SKM-1 treated with dmso at 0.1 percent for 144 hours (cell line): ENCODE measurements at regions not wholly inside any gene's neighbourhood (a gene's known extent, or its start where the extent isn't known, plus 50 kb on each side); places are given as distances from the start of the nearest gene placed in this dataset.

Experiments used
- DNase-seq: peaks from one replicate; lab custom pipeline; 2025; ENCODE audit not compliant: unreplicated experiment; lab: John Stamatoyannopoulos, UW

- DNase-seq = no peak
These were observed 55.0 kb downstream of the TMEM30B start for GRCh38 chr14:61226015-61226654.

GRCh38 chr14:61225344-61225743 is 55.8 kb downstream of the TMEM30B start:
- no peak for DNase-seq

GRCh38 chr14:61223552-61223951 is 57.6 kb downstream of the TMEM30B start:
- no peak for DNase-seq

DNA sequence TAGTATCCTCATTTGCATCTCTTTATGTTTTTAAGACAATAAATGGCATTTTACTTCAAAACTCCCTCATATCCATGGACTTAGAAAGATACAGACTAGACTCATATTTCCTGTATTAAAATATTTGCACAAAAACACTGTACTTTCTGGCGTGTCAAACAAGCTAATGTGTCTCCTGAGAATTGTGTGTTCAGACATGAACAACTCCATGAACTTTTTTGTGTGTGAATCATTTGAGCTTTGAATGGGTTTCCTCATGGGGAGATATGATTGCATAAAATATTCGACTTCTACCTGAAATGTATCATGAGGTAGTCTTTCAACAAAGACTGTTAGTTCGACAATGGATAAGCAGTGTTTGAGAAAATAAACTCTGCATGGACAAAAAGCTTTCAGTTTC is 58.8 kb downstream of the TMEM30B start:
- DNase-seq = no peak

DNA sequence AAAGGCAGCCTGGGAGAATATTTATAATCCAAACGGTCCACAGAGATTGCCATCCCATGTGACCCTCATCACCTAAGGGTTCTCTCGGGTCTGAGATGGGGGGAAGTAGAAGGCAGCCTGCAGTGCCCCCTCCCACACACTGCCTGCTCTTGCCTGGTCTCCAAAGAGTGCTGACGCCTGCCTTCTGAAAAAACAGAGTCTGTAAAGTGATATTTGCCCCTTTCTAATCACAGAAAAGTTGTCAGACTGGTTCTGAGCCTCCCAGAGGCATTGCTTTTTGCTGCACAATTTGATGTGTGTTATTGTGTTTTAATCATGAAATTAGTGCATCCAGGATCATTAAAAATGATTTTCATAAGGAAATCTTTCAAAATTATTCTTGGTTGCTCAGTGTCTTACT is 59.2 kb downstream of the TMEM30B start:
- DNase-seq = no peak

GRCh38 chr14:61219673-61220072 is 61.5 kb downstream of the TMEM30B start:
- DNase-seq = no peak

DNA sequence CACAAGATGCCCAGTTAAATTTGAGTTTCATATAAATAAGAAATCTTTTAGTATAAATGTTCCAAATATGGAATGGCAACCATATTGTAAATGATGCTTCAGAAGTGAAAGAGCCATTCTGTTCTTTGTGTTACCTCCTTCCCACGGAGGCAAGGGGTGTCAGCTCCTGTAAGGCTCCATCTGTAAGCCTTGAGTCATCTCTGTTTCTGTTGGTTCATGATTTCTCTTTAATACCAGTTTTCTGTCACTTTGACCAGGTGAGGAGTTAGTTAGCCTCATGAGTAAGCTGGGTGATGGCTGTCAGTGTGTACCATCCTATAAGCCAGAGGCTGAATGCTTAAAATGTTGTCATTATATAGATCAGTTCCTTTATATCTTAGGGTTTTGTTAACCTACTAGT is 61.9 kb downstream of the TMEM30B start:
- no peak for DNase-seq

GRCh38 chr14:61218767-61219166 is 62.4 kb downstream of the TMEM30B start:
- no peak for DNase-seq

GRCh38 chr14:61218157-61218556 is 63.0 kb downstream of the TMEM30B start:
- no peak for DNase-seq

GRCh38 chr14:61217516-61217915 is 63.6 kb downstream of the TMEM30B start:
- no peak for DNase-seq

DNA sequence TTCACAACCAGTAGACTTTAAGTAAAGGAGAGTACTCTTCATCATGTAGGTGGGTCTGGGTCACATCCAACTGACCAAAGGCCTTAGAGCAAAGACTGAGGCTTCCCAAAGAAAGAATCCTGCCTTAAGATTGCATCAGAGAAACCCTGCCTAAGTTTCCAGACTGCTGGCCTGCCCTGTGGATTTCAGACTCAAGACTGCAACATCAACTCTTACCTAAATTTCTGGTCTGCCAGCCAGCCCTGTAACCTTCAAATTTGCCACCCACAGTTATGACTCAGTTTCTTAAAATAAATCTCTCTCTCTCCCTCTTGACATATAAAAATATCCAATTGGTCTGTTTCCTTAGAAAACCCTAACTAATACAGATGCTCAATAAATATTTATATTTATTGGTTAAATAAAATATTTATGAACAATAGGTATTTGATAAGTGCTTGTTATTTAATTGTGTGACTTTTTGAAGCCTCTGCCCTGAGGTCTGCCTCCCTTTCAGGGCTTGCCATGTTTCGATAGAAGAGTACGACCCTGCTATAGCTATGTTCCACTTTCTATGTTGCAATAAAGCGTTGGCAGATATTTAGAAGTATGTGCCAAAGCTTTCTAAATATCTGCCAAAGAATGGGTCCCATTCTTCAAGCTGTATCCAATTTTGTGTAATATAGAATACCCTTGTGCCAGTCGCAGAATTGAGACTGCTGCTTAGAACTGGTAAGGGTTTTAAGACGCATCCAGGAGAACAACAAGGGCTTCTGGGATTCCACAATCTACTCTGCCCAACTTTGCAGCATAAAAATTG is 65.7 kb downstream of the TMEM30B start:
- no peak for DNase-seq

DNA sequence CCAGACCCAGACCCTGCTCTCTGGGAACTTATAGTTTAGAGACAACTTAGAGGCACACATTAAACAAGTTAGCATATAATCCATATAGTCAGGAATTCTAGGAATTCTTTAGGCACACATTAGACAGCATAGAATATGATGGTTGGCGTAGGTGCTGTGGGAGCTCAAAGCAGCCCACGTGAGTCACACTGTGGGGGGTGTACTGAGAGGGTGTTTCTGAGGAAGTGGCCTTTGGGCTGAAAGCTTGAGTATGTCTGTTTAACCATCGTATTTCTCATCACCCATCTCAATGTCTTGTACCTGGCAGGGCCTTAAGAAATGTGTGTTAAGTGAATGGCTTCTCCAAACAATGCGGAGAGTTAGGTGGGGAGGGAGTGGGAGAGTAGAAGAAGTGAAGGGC is 67.2 kb downstream of the TMEM30B start:
- no peak for DNase-seq

GRCh38 chr14:61213191-61213621 is 67.9 kb downstream of the TMEM30B start:
- no peak for DNase-seq

DNA sequence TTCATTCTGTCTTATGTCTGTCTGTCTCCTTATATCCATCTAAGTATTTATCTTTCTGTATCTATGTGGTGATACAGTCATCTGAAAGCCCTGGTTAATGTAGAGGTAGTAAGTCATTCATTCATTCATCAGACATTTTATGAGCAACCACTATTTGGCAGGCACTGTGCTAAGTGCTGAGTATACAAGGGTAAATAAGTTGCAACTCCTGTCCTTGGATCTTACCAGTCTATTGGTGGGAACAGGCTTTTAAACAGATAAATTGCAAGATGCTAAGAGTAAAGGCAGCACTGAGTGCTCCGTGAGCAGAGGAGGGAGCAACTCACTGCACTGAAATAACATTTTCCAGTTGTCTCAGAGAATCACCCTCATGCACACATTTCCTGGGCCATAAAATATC is 68.6 kb downstream of the TMEM30B start:
- no peak for DNase-seq

DNA sequence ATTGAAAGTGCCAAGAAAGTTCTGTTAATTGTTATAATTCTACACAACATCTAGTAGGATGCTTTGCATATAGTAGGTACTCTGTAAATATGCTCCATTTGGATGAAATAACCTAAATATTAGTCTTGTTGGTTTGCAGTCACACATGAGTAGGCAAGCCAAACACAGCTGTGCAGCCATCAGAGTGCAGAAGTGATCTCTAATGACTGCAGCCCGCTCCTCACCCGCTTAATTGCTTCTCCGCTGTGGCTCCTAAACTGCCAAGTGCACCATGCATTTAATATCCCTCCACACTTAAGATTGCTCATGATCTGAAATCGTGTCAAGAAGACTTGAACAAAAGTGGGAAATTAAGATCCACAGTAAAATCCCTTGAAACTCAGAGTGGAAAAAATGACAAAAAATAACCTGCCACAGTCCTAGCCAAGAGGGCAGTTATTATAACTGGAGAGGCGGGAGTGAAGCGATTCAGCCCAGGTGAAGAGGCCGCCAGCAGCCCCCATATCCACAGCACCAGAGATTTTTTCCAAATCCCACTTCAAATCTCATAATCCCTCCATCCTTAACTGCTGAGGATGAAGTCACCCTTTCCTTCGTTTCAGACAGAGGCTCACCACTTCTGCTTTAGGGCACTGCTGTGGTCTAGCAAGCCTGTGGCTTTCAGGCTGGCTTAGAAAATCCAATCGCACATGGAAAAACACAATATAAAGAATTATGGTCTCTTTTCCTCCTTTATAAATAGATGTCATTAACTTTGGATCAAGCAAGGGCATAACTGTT is 69.5 kb downstream of the TMEM30B start:
- DNase-seq = no peak

GRCh38 chr14:61203081-61203753 is 77.9 kb downstream of the TMEM30B start:
- DNase-seq = no peak

- DNase-seq = no peak
These were observed 79.0 kb downstream of the TMEM30B start for GRCh38 chr14:61202124-61202523.

DNA sequence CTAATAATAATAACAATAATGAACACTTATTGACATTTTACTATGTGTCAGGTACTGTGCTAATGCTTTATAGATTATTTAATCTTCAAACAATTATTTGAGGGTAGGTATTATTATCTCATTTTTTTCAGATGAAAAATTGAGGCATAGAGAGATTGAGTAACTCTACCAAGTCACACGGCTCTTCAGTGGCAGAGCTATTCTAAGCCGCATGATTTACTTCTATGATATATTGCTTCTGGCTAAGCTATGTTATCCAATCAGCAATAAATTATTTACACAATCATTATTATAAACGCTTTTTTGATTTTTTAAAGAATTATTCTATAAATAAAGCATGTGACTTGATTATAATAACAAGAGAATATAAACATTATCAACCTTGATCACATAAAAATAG is 80.0 kb downstream of the TMEM30B start:
- no peak for DNase-seq

GRCh38 chr14:61197416-61197815 is 83.7 kb downstream of the TMEM30B start:
- DNase-seq = no peak

GRCh38 chr14:61196792-61197191 is 84.3 kb downstream of the TMEM30B start:
- DNase-seq = no peak

DNA sequence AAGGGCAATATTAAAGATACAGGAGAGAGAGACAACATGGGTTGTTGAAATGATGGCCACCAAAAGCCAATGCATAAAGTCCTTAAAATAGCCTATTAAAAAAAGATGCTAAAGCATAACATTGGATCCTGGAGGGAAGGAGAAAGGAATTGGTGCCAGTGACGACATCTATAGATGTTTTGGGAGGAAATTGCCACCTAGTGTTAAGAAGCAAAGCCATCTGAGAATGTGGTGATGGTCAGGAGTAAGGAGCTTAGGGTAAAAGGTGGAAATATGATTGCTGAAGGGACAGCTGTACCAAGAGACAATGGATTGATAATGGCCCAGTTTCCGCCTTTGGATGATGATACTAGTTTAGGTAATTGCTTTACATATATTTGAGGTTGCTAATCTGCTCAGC is 85.1 kb downstream of the TMEM30B start:
- no peak for DNase-seq
